LNCaP clone FGC (cell line): ENCODE measurements at regions not wholly inside any gene's neighbourhood (a gene's known extent, or its start where the extent isn't known, plus 50 kb on each side); places are given as distances from the start of the nearest gene placed in this dataset.

Experiments
- DNase-seq: peaks from one replicate; pipeline ENCODE4 v3.0.0-alpha.2; 2011; ENCODE audit warnings: low read depth
- H3K4me3 ChIP-seq: 2 replicates; pipeline ENCODE4 v1.5.1; 2011; ENCODE audit warnings: mild to moderate bottlenecking, low read depth, low read length, control low read depth
- CTCF ChIP-seq: IDR thresholded peaks from 2 replicates; pipeline ENCODE4 v1.5.1; 2012; ENCODE audit warnings: mild to moderate bottlenecking; ENCODE audit not compliant: control insufficient read depth, insufficient read depth; ENCODE audit errors: extremely low read depth

GRCh38 chr4:114399105-114399504, 199.5 kb upstream of the UGT8 start:
- no peak for TF ChIP-seq CTCF
- DNase-seq, result no peak
- H3K4me3 ChIP-seq, result no peak overlapping the region

- DNase-seq, result no peak
- no peak overlapping the region for H3K4me3 ChIP-seq
- TF ChIP-seq CTCF, result no peak
Observed at GRCh38 chr4:114400531-114400930, 198.1 kb upstream of the UGT8 start.

GRCh38 chr4:114401483-114401882, 197.1 kb upstream of the UGT8 start:
- no peak for DNase-seq
- no peak for TF ChIP-seq CTCF
- no peak overlapping the region for H3K4me3 ChIP-seq

- no peak overlapping the region for H3K4me3 ChIP-seq
- no peak for TF ChIP-seq CTCF
- no peak for DNase-seq
Observed at GRCh38 chr4:114417214-114417613, 181.4 kb upstream of the UGT8 start.

GRCh38 chr4:114420069-114420468, 178.5 kb upstream of the UGT8 start:
- DNase-seq, result no peak
- no peak for TF ChIP-seq CTCF
- no peak overlapping the region for H3K4me3 ChIP-seq

- H3K4me3 ChIP-seq, result no peak overlapping the region
- no peak for TF ChIP-seq CTCF
- DNase-seq, result no peak
Observed at GRCh38 chr4:114423582-114423981, 175.0 kb upstream of the UGT8 start.

- DNase-seq, result no peak
- H3K4me3 ChIP-seq, result no peak overlapping the region
- no peak for TF ChIP-seq CTCF
Observed at GRCh38 chr4:114435116-114435515, 163.5 kb upstream of the UGT8 start.
